Osteoblast (primary cell): ENCODE measurements at regions not wholly inside any gene's neighbourhood (a gene's known extent, or its start where the extent isn't known, plus 50 kb on each side); places are given as distances from the start of the nearest gene placed in this dataset.

Experiments used
- DNase-seq: peaks from one replicate; pipeline ENCODE4 v3.0.0; 2011; ENCODE audit warnings: low spot score, mixed read lengths; ENCODE audit not compliant: insufficient read length; ENCODE audit errors: missing footprints
- H2AFZ ChIP-seq: 2 replicates; pipeline ENCODE4 v1.6.0; 2011; ENCODE audit warnings: mild to moderate bottlenecking, low read length
- H3K27ac ChIP-seq: 2 replicates; pipeline ENCODE4 v1.5.1; 2011; ENCODE audit warnings: mild to moderate bottlenecking, low read depth, low read length, moderate library complexity
- H3K27me3 ChIP-seq: 2 replicates; pipeline ENCODE4 v1.6.0; 2012; ENCODE audit warnings: mild to moderate bottlenecking, control low read depth, inconsistent platforms, low read length, moderate library complexity; ENCODE audit not compliant: insufficient read depth
- H3K36me3 ChIP-seq: 2 replicates; pipeline ENCODE4 v1.5.1; 2011; ENCODE audit warnings: mild to moderate bottlenecking, low read length, control low read depth, moderate library complexity; ENCODE audit not compliant: insufficient read depth
- H3K4me1 ChIP-seq: 2 replicates; pipeline ENCODE4 v1.5.1; 2011; ENCODE audit warnings: mild to moderate bottlenecking, low read length, control low read depth, moderate library complexity; ENCODE audit not compliant: insufficient read depth
- H3K4me2 ChIP-seq: 2 replicates; pipeline ENCODE4 v1.6.0; 2011; ENCODE audit warnings: mild to moderate bottlenecking, low read length; ENCODE audit not compliant: insufficient read depth
- H3K4me3 ChIP-seq: fragments of 200-600 bp; sonication (generic); 3 replicates; pipeline ENCODE4 v1.5.1; 2012; ENCODE audit warnings: mild to moderate bottlenecking, low read length, inconsistent platforms; ENCODE audit not compliant: insufficient read depth
- H3K79me2 ChIP-seq: 2 replicates; pipeline ENCODE4 v1.6.0; 2012; ENCODE audit warnings: mild to moderate bottlenecking, low read length, control low read depth, inconsistent platforms; ENCODE audit not compliant: insufficient read depth
- H3K9me3 ChIP-seq: 2 replicates; pipeline ENCODE4 v1.5.1; 2011; ENCODE audit warnings: low read depth, low read length, control low read depth
- H4K20me1 ChIP-seq: 2 replicates; pipeline ENCODE4 v1.6.0; 2012; ENCODE audit warnings: mild to moderate bottlenecking, low read length, control low read depth; ENCODE audit not compliant: insufficient read depth
- TF ChIP-seq, protein P1 (sequence below): IDR thresholded peaks from 2 replicates; pipeline ENCODE4 v1.5.1; 2011; ENCODE audit warnings: mild to moderate bottlenecking, low read depth, low read length, moderate library complexity; ENCODE audit errors: extremely low read depth

- Histone ChIP-seq H3K27ac (no peak overlapping the region), H4K20me1 (no peaks in the 10 kb centered on the region), H3K27me3 (peaks cover 6% of the 10 kb centered on the region), H3K9me3 (no peaks in the 10 kb centered on the region), H2AFZ (no peak overlapping the region), H3K4me1 (no peaks in the 10 kb centered on the region), H3K4me3 (no peak overlapping the region), H3K79me2 (no peaks in the 10 kb centered on the region), H3K4me2 (no peak overlapping the region), H3K36me3 (no peaks in the 10 kb centered on the region)
- TF ChIP-seq, protein P1, sequence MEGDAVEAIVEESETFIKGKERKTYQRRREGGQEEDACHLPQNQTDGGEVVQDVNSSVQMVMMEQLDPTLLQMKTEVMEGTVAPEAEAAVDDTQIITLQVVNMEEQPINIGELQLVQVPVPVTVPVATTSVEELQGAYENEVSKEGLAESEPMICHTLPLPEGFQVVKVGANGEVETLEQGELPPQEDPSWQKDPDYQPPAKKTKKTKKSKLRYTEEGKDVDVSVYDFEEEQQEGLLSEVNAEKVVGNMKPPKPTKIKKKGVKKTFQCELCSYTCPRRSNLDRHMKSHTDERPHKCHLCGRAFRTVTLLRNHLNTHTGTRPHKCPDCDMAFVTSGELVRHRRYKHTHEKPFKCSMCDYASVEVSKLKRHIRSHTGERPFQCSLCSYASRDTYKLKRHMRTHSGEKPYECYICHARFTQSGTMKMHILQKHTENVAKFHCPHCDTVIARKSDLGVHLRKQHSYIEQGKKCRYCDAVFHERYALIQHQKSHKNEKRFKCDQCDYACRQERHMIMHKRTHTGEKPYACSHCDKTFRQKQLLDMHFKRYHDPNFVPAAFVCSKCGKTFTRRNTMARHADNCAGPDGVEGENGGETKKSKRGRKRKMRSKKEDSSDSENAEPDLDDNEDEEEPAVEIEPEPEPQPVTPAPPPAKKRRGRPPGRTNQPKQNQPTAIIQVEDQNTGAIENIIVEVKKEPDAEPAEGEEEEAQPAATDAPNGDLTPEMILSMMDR, result no peak
- no peak for DNase-seq
Observed at GRCh38 chr9:99326917-99327189, 104.8 kb downstream of the SEC61B start.

GRCh38 chr9:99327667-99328066 is 105.6 kb downstream of the SEC61B start:
- no peaks in the 10 kb centered on the region for H3K36me3 ChIP-seq
- no peak overlapping the region for H3K4me2 ChIP-seq
- H3K27me3 ChIP-seq, result peaks cover 6% of the 10 kb centered on the region
- H3K4me3 ChIP-seq, result no peak overlapping the region
- no peaks in the 10 kb centered on the region for H3K9me3 ChIP-seq
- no peak for DNase-seq
- no peak overlapping the region for H2AFZ ChIP-seq
- H4K20me1 ChIP-seq, result no peaks in the 10 kb centered on the region
- H3K27ac ChIP-seq, result no peak overlapping the region
- H3K79me2 ChIP-seq, result no peaks in the 10 kb centered on the region
- H3K4me1 ChIP-seq, result no peaks in the 10 kb centered on the region
- TF ChIP-seq, protein P1, result no peak

DNA sequence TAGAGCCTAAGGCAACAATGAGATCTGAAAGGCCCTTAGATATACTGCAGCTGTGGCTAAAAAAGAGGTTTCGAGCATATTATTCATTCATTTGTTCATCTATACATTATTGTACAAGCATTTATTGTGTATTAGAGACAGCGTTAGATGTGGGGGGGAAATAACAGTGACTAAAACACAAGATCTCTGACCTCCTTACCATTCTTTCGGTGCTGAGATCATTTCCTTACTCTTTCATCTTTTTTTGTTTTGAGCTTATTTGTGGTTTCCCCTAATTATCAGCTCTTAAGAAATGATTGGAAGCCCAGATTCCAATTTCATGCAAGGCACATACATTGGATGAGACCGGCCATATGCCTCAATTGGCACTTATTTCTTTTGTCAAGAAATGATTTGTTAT is 113.2 kb downstream of the SEC61B start:
- Histone ChIP-seq H4K20me1 (no peaks in the 10 kb centered on the region), H2AFZ (no peak overlapping the region), H3K4me3 (no peak overlapping the region), H3K27ac (no peak overlapping the region), H3K4me2 (no peak overlapping the region), H3K79me2 (no peaks in the 10 kb centered on the region), H3K4me1 (no peaks in the 10 kb centered on the region), H3K9me3 (no peaks in the 10 kb centered on the region), H3K36me3 (no peaks in the 10 kb centered on the region), H3K27me3 (peaks cover 6% of the 10 kb centered on the region)
- TF ChIP-seq, protein P1, result no peak
- no peak for DNase-seq

GRCh38 chr9:99336005-99336404 is 113.9 kb downstream of the SEC61B start:
- Histone ChIP-seq H2AFZ (no peak overlapping the region), H3K4me3 (no peak overlapping the region), H3K27ac (no peak overlapping the region), H3K36me3 (no peaks in the 10 kb centered on the region), H3K9me3 (no peaks in the 10 kb centered on the region), H3K27me3 (peaks cover 6% of the 10 kb centered on the region), H4K20me1 (no peaks in the 10 kb centered on the region), H3K4me2 (no peak overlapping the region), H3K79me2 (no peaks in the 10 kb centered on the region), H3K4me1 (no peaks in the 10 kb centered on the region)
- DNase-seq, result no peak
- TF ChIP-seq, protein P1, result no peak
